Ecto neural progenitor cell (in vitro differentiated cells): ENCODE measurements at regions not wholly inside any gene's neighbourhood (a gene's known extent, or its start where the extent isn't known, plus 50 kb on each side); places are given as distances from the start of the nearest gene placed in this dataset.
"Not testable (repeated sequence)": the region's sequence is repeated elsewhere in the genome, so short reads cannot be mapped to it uniquely, and the experiment has no call there.

Source experiments
- DNase-seq: peaks from one replicate; pipeline ENCODE4 v3.0.0-alpha.2; 2018; ENCODE audit warnings: low spot score

DNA sequence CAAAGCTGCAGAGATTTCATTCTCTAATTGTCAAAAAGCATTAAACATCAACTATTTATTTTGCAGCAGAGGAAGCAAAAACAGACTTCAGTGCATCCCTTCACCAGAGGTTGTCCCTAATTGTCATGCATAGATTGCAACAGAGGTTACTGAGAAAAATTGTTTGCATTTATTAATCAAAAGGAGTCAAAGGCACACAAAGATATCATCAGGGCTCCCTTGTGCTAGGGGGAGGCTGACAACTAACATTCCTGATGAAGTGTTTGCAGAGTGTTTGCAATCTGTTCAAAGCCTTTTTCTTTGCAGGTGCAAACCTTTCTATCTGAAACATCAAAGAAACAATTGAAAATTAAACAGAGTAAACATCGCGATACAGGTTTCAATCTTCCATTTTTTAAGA is 227.5 kb downstream of the TEX36 start:
- no peak for DNase-seq

DNA sequence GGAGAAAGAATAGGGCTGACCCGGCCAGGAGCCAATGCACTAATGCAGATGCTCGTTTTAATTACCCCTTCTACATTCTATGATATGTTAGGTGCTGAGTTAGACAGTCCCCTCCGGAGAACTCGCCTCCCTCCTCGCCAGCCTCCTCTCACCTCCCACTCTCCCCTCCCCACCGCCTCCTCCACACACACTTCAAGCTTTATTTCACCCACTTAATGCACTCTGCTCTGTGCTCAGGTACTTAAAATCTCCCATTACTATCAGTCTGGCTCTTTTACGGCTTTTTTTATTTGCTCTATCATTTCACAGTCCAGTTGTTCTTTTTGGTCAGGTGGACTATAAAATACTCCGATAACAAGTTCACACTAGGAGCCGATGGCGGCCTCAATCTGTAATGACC is 231.6 kb downstream of the TEX36 start:
- no peak for DNase-seq

DNA sequence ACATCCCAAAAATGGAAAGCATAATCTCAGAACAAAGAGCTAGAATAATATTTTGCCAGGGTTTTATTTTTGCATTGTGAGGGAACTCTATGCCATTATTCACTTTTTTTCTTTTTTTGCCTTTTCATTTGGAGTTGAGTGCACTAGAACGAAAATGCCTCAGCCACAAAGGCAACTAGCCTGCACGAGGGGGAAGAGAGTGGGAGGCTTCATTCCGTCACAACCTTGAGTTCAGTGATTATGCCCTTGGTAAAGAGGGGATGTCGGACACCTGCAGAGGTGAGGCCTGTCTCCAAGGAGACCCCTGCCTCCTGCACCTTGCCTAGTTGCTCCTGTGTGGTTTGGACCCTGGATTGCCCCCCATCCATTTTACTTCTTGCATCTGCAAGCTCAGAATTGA is 232.7 kb downstream of the TEX36 start:
- no peak for DNase-seq

DNA sequence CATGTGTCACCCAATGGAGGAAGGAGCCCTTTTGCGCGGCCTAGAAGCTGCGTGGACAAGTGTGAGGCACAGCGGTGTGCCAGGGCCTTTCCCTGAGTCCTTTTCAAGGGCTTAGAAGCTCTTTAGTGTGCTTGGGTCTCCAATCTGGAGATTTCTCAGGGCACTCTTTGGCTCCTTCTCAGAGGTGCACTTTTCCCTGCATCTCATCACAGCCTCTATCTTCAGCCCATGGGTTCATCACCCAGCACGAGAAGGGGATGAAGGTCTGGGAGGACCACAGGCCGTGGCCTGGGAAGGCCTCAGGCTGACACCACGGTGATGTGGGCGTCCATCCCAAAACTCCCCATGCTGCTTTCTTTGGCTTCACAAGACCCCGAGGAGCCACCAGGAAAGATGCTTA is 233.4 kb downstream of the TEX36 start:
- DNase-seq = no peak

DNA sequence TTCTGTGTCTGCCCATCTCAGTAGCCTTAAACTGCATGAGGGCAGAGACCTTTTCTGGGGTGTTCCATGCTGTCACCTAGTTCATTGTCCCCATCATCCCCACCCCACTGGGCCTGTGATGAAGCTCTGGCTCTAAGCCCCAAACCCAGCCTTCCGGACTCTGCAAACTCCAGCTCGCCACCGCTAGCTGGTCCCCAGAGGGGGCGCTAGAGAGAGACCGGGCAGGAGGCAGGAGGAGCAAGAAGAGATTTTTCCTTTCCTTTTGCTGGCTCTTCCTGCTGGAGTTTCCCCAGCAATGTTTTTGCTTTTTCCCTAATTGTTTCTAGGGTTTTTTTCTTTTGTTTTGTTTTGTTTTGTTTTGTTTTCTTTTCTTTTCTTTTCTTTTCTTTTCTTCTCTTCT is 234.4 kb downstream of the TEX36 start:
- peak; percentile 68 for DNase-seq

DNA sequence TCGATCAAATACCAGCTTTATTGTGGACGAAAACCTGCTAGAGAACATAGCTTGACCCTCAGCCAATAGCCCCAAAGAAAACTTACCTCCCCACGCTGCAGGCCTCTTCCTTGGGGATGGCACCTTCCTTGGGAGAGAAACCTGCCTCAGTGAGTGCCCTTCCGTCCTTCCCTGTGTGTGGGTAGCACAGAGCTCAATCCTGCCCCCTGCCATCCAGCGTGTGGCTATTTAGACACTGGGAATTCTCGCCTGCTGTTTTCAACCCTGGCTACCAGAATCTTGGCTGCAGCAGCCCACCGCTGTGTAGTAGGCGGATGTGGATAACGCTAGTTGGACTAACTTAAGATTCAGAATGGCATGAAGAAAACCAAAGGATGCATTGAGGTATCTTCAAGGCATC is 238.2 kb downstream of the TEX36 start:
- no peak for DNase-seq

DNA sequence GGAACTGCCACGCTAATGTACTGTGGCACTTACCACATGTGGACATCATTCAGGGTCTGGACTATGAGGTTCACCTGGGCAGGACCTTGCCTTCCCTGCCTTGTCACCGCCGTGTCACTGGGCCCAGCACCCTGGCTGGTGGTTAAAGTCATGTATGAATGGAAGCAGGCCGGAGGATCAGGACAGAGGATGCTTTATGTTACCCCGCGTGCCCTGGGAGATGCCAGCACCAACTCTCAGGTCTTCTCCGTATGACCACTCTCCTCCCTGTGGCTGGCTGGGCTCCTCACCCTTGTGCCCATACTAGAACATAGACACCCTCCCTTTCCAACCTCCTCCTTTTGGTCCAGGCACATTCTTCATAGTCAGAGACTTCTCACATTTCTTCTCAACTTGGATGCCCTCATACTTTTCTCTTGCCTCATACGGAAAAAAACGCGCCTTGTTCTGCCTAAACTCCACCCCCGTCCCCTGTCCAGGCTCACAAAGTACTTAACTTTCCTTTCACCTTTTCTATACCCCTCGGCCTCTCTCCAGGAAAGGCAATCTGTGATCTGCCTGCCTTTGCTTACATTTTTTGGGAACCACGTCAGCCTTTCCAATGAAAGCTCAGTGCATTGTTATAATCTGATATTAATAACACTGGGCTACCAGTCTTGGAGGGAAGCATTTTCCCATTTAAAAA is 240.0 kb downstream of the TEX36 start:
- DNase-seq = no peak

DNA sequence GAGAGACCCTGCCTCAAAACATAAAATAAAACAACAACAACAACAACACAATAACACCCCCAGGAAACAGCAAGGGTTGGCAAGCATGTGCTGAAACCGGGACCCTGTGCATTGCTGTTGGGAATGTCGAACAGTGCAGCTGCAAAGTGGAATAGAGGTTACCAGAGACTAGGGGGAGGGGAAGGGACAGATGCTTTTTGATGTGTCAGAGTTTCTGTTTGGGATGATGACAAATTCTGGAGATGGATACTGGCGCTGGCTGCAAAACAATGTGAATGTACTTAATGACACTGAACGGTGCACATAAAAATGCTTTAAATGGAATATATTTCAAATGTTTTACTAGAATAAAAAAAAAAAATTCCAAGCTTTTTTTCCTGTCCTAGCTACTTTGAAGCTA is 241.8 kb downstream of the TEX36 start:
- no peak for DNase-seq

DNA sequence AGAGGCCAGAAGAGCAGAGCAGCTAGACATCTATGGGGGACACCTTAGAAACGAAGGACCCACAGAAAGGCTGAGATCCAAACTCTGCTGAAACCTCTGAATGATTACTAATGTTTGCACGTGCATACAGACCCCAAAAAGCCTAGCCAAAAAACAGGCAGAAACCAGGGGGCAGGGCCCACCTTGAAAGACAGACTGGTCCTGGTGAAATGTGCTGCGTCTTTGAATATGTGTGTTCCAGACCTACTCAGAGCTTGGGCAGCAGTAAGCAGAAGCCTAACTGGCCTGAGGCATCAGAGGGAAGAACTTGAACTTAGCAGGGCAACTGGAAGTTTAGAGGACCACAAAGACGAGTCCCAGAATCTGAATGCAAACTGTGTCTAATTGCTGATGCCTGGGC is 251.8 kb downstream of the TEX36 start:
- DNase-seq = no peak

DNA sequence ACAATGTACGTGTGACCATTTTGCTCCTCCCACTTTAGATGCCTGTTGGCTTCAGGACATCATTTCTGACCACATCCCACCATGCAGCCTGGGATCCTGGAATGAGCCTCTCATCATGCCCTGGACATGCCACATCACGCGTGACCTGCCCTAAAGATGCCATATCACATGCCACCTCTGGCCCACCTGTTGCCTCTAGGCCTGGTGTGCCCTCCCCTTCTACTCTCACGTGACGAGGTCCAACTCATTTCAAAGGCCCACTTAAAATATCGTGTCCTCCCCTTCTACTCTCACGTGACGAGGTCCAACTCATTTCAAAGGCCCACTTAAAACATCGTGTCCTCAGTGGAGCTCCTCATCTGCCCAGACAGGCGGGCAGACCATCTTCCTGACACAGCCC is 254.9 kb downstream of the TEX36 start:
- DNase-seq = no peak

DNA sequence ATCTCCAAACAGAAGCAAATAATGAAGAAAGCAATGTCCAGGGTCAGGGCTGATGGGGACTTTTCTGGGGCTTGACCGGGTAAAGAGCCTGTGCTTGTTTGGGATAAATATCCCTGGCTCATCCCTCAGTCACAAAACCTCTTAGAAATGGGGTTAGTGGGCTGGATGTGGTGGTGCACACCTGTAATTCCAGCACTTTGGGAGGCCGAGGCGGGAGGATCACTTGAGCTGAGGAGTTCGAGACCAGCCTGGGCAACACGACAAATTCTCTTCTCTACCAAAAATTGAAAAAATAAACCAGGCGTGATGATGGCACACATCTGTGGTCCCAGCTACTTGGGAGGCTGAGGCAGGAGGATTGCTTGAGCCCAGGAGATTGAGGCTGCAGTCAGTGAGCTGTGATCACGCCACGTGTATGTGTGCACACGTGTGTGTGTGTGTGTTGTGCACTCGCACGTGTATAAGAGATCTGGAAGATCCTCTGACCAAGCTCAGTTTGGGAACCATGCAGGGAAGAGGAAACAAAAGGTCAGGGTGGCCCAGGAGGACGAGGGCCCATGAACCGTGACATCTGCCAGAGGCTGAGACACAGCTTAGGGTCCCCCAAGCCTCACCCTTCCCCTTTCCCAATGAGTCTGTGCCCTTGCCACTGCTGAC is 258.6 kb downstream of the TEX36 start:
- DNase-seq = no peak

DNA sequence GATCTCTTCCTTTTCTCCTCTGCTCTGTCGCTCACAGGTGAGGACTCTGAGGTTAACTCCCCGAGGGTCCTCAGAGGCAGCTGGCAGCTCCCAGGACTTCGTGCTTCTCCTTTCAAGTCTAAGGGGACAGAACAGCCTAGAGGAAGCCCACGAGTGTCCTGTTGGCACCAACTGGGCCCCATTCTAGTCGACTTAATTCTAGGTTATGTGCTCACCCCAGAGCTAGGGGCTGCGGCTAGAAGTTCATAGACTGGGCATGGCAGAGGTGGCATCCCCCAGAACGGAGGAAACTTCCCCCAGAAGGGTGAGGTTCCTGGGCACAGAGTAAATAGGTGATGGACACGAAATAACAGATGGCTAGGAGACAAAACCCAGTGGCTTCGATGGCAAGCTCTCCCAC is 259.4 kb downstream of the TEX36 start:
- no peak for DNase-seq

DNA sequence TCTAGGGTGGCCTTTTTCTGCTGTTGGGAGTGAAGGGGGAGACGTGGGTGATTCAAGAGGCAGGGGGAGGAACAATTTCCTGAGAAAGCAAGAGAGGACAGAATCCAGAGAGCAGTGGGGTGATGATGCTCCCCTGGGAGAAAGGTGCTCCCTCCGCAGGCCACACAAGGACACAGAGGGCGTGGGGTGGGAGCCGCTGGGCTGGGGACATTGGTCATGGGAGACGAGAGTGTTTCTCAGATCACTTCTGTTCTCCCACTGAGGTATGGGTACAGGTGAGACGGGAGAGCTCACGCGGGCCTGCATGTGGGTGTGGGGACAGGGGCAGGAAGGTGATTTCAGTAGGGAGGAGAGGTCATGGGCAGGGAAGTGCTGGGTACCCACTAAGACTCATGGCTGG is 259.5 kb upstream of the CTBP2 start:
- DNase-seq = no peak

DNA sequence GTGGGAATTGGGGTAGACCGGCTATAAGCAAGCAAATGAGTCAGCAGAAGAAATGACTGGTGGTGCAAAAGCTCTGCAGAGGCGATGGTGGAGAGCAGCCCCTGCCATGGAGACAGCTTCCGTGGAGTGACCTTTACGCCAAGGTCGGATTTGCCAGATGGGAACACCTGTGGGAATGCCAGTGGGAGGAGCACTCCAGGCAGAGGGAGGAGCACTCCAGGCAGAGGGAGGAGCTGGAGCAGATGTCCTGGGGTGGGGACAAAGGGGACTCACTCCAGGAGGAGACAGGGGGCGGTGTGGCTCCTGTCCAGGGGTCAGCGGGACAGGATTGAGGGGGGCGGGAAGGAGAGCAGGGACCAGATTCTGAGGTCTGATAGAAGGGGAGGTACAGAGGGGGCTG is 258.8 kb upstream of the CTBP2 start:
- DNase-seq = no peak

DNA sequence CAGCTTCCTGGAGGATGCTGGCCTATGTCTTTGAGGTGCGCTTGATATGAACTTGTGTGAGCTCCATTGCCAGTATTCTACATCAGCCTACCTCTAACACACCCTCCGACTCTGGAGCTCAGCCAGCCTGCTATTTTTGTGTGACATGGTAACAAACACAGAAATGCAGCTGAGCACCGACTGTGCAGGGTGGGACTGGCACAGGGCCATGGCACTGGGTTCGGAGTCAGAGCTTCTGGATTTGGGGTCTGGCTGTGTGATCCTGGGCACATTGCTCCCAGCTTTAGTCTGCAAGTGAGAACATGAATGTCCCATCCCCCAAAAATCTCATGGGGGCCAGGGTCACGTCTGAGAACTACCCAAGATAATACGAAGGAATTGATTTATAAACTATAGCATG is 257.2 kb upstream of the CTBP2 start:
- no peak for DNase-seq

DNA sequence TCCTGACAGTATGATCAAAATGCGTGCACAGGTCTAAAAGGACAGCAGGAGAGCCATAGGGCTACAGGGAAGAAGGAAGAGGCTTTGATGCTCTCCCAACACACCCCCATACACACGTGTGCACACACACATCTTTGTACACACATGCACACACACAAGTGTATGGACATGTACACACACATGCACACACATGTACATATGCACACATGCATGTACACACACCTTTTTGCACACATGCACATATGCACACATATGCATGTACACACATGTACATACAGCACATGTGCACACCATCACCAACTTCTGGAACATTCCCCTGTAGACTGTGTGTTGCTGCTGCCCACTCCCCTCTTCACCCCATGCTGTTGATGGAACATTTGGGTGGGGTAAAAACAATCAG is 255.6 kb upstream of the CTBP2 start:
- no peak for DNase-seq

DNA sequence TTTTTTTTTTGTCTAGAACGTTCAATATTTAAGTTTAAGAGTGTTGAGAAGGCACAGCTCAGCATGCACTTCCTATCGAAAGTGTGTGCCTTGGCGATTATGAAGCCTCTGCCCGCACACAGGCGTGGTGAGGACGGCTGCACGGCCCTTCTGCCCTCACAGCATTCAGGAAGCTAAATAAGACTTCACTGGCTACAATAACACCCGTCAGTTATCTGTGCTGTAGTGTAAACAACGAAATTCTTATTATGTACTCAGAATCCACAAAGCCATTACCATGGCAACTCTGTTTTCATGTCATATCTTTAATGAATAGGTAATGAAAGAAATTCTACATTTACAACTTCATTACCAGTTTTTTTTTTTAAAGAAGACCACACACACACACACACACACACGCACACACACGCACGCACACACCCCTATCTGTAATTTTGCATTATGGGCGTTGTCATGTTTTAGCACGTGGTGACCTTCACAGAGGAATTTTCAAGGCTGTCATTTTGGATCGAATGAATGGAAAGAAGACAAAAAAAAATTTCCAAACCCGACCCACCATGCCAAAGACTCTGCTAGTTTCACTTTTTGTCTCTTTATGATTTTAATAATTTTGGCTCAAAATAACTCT is 254.8 kb upstream of the CTBP2 start:
- no peak for DNase-seq

DNA sequence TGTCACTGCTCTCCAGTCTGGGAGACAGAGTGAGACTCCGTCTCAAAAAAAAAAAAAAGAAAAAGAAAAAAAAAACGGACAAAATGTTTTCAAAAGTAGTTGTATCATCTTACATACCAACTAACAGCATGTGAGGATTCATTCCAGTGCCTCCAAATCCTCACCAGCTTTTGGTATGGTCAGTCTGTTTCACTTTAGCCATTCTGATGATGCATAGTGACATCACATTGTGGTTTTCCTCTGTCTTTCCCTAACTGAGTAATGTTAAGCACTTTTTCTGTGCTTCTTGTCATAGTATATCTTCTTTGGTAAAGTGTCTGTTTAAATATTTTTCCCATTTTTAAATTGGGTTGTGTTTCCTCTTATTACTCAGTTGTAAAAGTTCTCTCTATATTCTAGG is 251.4 kb upstream of the CTBP2 start:
- no peak for DNase-seq

DNA sequence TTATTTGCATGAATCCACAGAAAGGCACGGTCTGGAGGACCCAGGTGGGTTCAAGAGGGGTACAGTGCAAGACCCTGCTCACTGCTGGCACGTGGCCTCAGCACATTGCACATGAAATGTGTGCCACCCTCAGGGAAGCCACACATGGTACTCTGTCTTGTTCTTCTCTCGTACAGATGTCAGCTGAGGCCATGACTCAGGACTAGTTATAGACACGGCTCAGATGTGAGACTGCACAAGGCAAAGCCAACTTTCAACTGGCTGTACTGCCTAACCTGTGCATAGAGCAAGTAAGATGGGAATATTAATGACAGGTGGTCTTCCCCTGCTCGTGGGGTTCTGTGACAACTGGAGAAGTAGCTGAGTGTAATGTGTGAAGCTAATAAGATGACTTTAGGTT is 249.4 kb upstream of the CTBP2 start:
- DNase-seq = no peak

DNA sequence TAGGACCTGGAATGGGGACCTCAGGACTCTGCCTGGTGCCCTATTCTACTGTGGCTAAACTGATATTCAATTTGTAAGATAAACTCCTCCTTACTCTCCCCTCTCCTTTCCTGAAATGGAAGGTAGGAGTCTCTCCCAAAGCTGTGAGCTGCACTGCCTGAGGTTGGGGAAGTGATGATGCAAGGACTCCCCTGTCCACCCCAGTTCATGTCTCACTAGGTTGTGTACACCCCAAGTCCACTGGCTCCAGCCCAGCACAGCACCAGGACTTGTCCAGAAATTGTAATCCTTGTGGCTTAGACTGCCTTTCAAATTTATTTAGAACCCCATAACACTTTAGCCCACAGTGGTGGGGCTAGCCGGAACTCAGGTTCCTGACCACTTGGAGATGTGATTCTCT is 247.2 kb upstream of the CTBP2 start:
- no peak for DNase-seq

DNA sequence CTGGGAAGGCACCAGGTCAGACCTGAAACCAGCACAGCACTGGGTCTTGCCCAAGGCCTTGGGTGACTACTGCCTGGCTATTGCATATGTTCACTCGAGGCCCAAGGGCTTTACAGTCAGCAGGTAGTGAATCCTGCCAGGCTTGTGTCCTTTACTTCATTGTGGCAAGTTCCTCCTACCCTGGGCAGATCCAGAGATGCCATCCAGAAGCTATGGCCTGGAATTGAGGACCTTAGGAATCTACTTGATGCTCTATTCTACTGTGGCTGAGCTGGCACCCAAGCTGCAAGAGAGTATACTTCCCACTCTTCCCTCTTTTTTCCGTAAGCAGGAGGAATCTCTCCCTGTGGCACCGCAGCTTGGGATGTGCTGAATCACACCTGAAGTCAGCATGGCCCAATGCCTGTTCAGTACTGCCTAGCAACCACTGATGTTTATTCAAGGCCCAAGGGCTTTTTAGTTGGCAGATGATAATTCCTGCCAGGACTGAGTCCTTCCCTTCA is 246.7 kb upstream of the CTBP2 start:
- no peak for DNase-seq

DNA sequence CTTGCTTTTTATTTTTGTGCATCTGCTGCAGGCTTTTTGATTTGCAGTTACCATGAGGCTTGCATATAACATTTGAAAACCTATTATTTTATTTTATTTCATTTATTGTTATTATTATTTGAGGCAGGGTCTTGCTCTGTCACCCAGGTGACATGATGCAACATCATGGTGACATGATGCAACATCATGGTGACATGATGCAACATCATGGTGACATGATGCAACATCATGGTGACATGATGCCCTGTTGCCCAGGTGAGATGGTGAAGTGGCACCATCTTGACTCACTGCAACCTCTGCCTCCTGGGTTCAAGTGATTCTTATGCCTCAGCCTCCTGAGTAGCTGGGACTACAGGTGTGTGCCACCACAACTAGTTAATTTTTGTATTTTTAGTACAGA is 244.5 kb upstream of the CTBP2 start:
- not testable (repeated sequence) for DNase-seq

DNA sequence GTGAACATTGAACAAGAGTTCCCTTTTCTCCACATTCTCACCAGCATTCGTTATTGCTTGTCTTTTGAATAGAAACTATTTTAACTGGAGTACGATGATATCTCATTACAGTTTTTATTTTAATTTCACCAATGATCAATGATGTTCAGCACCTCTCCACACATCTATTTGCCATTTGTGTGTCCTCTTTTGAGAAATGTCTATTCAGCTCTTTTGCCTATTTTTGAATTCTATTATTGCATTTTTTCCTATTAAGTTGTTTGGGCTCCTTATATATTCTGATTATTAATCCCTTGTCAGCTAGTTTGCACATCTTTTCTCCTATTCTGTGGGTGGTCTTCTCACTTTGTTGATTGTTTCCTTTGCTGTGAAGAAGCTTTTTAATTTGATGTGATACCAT is 241.1 kb upstream of the CTBP2 start:
- no peak for DNase-seq

DNA sequence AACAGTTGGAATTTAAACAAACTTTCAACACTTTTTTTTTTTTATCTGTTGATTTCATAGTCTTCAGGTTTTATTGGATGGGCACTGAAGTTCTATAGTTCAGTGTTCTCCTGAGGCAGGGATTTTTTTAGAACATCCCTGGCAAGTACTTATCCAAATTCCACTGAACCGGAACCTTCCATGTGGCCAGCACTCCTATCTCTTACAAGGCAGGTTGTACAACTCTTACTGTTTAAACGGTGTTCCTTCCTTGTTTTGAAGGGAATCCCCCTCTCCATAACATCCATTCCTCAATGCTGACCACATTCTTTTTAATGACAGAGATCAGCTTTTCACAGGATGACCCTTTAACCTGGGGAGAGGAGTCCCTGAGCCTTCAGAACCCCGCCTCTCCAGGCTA is 238.9 kb upstream of the CTBP2 start:
- no peak for DNase-seq
